GM23338 (cell line): ENCODE measurements at regions not wholly inside any gene's neighbourhood (a gene's known extent, or its start where the extent isn't known, plus 50 kb on each side); places are given as distances from the start of the nearest gene placed in this dataset.

ENCODE experiments used
- CREB1 ChIP-seq: fragments of 250-450 bp; sonication (Bioruptor Pico); IDR thresholded peaks from 2 replicates; pipeline ENCODE4 v1.5.0; 2020; ENCODE audit warnings: low read depth, mild to moderate bottlenecking, moderate library complexity
- EZH2 ChIP-seq: fragments of 200-600 bp; sonication (generic); IDR thresholded peaks from one replicate; pipeline ENCODE4 v1.8.0; 2017; ENCODE audit warnings: antibody characterized with exemption, mild to moderate bottlenecking, low read depth; ENCODE audit not compliant: unreplicated experiment
- EZH2phosphoT487 ChIP-seq: fragments of 200-600 bp; sonication (generic); IDR thresholded peaks from one replicate; pipeline ENCODE4 v1.8.1; 2018; ENCODE audit warnings: antibody characterized with exemption; ENCODE audit not compliant: unreplicated experiment
- JUNB ChIP-seq: IDR thresholded peaks from one replicate; pipeline ENCODE4 v1.6.1; 2016; ENCODE audit warnings: antibody characterized with exemption; ENCODE audit not compliant: unreplicated experiment
- NANOG ChIP-seq: IDR thresholded peaks from 2 replicates; pipeline ENCODE4 v1.6.1; 2016; ENCODE audit warnings: antibody characterized with exemption, borderline replicate concordance
- POLR2AphosphoS5 ChIP-seq: IDR thresholded peaks from 2 replicates; pipeline ENCODE4 v1.6.1; 2016; ENCODE audit warnings: antibody characterized with exemption, low read depth
- STAT1 ChIP-seq: IDR thresholded peaks from one replicate; pipeline ENCODE4 v1.6.1; 2016; ENCODE audit warnings: antibody characterized with exemption; ENCODE audit not compliant: unreplicated experiment
- ZNF114 ChIP-seq: fragments of 250-450 bp; sonication (Bioruptor Pico); IDR thresholded peaks from 2 replicates; pipeline ENCODE4 v1.5.0; 2020; ENCODE audit warnings: mild to moderate bottlenecking, moderate library complexity
- ZNF331 ChIP-seq: fragments of 250-450 bp; sonication (Bioruptor Pico); IDR thresholded peaks from 2 replicates; pipeline ENCODE4 v1.5.0; 2020; ENCODE audit warnings: low read depth, mild to moderate bottlenecking, moderate library complexity
- TF ChIP-seq, protein P1 (sequence below), 2 experiments: fragments of 200-600 bp in 1 of 2; sonication (generic) in 1 of 2; conservative IDR thresholded peaks; 2 replicates each; pipeline versions ENCODE4 v1.5.1 to v1.6.1; 2016 to 2017; ENCODE audit warnings: antibody characterized with exemption in 2 of 2, low read depth in 2 of 2, mild to moderate bottlenecking in 2 of 2, moderate library complexity in 1 of 2
- TF ChIP-seq, protein P2 (sequence below): IDR thresholded peaks from one replicate; pipeline ENCODE4 v1.6.1; 2018; ENCODE audit warnings: antibody characterized with exemption; ENCODE audit not compliant: unreplicated experiment
- TF ChIP-seq, protein P3 (sequence below): IDR thresholded peaks from 2 replicates; pipeline ENCODE4 v1.6.1; 2016; ENCODE audit warnings: antibody characterized with exemption
- TF ChIP-seq, protein P4 (sequence below): fragments of 250-450 bp; sonication (Bioruptor Pico); IDR thresholded peaks from 2 replicates; pipeline ENCODE4 v1.5.0; 2020; ENCODE audit warnings: mild to moderate bottlenecking, moderate library complexity

GRCh38 chr17:27396045-27396444 is 60.2 kb upstream of the KSR1 start:
- TF ChIP-seq, protein P1, sequence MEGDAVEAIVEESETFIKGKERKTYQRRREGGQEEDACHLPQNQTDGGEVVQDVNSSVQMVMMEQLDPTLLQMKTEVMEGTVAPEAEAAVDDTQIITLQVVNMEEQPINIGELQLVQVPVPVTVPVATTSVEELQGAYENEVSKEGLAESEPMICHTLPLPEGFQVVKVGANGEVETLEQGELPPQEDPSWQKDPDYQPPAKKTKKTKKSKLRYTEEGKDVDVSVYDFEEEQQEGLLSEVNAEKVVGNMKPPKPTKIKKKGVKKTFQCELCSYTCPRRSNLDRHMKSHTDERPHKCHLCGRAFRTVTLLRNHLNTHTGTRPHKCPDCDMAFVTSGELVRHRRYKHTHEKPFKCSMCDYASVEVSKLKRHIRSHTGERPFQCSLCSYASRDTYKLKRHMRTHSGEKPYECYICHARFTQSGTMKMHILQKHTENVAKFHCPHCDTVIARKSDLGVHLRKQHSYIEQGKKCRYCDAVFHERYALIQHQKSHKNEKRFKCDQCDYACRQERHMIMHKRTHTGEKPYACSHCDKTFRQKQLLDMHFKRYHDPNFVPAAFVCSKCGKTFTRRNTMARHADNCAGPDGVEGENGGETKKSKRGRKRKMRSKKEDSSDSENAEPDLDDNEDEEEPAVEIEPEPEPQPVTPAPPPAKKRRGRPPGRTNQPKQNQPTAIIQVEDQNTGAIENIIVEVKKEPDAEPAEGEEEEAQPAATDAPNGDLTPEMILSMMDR (conservative IDR thresholded peaks at IDR 0.05; ENCODE audit: low read depth in 2 of 2) = no peak
- TF ChIP-seq, protein P2, sequence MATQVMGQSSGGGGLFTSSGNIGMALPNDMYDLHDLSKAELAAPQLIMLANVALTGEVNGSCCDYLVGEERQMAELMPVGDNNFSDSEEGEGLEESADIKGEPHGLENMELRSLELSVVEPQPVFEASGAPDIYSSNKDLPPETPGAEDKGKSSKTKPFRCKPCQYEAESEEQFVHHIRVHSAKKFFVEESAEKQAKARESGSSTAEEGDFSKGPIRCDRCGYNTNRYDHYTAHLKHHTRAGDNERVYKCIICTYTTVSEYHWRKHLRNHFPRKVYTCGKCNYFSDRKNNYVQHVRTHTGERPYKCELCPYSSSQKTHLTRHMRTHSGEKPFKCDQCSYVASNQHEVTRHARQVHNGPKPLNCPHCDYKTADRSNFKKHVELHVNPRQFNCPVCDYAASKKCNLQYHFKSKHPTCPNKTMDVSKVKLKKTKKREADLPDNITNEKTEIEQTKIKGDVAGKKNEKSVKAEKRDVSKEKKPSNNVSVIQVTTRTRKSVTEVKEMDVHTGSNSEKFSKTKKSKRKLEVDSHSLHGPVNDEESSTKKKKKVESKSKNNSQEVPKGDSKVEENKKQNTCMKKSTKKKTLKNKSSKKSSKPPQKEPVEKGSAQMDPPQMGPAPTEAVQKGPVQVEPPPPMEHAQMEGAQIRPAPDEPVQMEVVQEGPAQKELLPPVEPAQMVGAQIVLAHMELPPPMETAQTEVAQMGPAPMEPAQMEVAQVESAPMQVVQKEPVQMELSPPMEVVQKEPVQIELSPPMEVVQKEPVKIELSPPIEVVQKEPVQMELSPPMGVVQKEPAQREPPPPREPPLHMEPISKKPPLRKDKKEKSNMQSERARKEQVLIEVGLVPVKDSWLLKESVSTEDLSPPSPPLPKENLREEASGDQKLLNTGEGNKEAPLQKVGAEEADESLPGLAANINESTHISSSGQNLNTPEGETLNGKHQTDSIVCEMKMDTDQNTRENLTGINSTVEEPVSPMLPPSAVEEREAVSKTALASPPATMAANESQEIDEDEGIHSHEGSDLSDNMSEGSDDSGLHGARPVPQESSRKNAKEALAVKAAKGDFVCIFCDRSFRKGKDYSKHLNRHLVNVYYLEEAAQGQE = no peak
- no peak for TF ChIP-seq EZH2
- TF ChIP-seq JUNB = no peak
- TF ChIP-seq, protein P3, sequence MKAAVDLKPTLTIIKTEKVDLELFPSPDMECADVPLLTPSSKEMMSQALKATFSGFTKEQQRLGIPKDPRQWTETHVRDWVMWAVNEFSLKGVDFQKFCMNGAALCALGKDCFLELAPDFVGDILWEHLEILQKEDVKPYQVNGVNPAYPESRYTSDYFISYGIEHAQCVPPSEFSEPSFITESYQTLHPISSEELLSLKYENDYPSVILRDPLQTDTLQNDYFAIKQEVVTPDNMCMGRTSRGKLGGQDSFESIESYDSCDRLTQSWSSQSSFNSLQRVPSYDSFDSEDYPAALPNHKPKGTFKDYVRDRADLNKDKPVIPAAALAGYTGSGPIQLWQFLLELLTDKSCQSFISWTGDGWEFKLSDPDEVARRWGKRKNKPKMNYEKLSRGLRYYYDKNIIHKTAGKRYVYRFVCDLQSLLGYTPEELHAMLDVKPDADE = no peak
- no peak for TF ChIP-seq POLR2AphosphoS5
- TF ChIP-seq EZH2phosphoT487 = no peak
- TF ChIP-seq CREB1 (CRISPR knock-in tag) = no peak
- TF ChIP-seq NANOG = no peak
- TF ChIP-seq, protein P4, sequence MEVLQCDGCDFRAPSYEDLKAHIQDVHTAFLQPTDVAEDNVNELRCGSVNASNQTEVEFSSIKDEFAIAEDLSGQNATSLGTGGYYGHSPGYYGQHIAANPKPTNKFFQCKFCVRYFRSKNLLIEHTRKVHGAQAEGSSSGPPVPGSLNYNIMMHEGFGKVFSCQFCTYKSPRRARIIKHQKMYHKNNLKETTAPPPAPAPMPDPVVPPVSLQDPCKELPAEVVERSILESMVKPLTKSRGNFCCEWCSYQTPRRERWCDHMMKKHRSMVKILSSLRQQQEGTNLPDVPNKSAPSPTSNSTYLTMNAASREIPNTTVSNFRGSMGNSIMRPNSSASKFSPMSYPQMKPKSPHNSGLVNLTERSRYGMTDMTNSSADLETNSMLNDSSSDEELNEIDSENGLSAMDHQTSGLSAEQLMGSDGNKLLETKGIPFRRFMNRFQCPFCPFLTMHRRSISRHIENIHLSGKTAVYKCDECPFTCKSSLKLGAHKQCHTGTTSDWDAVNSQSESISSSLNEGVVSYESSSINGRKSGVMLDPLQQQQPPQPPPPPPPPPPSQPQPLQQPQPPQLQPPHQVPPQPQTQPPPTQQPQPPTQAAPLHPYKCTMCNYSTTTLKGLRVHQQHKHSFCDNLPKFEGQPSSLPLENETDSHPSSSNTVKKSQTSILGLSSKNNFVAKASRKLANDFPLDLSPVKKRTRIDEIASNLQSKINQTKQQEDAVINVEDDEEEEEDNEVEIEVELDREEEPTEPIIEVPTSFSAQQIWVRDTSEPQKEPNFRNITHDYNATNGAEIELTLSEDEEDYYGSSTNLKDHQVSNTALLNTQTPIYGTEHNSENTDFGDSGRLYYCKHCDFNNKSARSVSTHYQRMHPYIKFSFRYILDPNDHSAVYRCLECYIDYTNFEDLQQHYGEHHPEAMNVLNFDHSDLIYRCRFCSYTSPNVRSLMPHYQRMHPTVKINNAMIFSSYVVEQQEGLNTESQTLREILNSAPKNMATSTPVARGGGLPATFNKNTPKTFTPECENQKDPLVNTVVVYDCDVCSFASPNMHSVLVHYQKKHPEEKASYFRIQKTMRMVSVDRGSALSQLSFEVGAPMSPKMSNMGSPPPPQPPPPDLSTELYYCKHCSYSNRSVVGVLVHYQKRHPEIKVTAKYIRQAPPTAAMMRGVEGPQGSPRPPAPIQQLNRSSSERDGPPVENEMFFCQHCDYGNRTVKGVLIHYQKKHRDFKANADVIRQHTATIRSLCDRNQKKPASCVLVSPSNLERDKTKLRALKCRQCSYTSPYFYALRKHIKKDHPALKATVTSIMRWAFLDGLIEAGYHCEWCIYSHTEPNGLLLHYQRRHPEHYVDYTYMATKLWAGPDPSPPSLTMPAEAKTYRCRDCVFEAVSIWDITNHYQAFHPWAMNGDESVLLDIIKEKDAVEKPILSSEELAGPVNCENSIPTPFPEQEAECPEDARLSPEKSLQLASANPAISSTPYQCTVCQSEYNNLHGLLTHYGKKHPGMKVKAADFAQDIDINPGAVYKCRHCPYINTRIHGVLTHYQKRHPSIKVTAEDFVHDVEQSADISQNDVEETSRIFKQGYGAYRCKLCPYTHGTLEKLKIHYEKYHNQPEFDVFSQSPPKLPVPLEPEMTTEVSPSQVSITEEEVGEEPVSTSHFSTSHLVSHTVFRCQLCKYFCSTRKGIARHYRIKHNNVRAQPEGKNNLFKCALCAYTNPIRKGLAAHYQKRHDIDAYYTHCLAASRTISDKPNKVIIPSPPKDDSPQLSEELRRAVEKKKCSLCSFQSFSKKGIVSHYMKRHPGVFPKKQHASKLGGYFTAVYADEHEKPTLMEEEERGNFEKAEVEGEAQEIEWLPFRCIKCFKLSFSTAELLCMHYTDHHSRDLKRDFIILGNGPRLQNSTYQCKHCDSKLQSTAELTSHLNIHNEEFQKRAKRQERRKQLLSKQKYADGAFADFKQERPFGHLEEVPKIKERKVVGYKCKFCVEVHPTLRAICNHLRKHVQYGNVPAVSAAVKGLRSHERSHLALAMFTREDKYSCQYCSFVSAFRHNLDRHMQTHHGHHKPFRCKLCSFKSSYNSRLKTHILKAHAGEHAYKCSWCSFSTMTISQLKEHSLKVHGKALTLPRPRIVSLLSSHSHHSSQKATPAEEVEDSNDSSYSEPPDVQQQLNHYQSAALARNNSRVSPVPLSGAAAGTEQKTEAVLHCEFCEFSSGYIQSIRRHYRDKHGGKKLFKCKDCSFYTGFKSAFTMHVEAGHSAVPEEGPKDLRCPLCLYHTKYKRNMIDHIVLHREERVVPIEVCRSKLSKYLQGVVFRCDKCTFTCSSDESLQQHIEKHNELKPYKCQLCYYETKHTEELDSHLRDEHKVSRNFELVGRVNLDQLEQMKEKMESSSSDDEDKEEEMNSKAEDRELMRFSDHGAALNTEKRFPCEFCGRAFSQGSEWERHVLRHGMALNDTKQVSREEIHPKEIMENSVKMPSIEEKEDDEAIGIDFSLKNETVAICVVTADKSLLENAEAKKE = no peak
- TF ChIP-seq STAT1 = no peak
- no peak for TF ChIP-seq ZNF331
- TF ChIP-seq ZNF114 (CRISPR knock-in tag) = no peak
